NCI-H2196 treated with DMSO at 0.1 percent for 48 hours (cell line): ENCODE measurements at regions not wholly inside any gene's neighbourhood (a gene's known extent, or its start where the extent isn't known, plus 50 kb on each side); places are given as distances from the start of the nearest gene placed in this dataset.

Experiments used
- DNase-seq: peaks from one replicate; lab custom pipeline; 2025; ENCODE audit not compliant: unreplicated experiment; lab: John Stamatoyannopoulos, UW

- DNase-seq, result no peak
Measured at GRCh38 chr12:98418357-98419075, 96.9 kb upstream of the TMPO start.

- DNase-seq, result no peak
Measured at GRCh38 chr12:98419081-98419794, 96.2 kb upstream of the TMPO start.

DNA sequence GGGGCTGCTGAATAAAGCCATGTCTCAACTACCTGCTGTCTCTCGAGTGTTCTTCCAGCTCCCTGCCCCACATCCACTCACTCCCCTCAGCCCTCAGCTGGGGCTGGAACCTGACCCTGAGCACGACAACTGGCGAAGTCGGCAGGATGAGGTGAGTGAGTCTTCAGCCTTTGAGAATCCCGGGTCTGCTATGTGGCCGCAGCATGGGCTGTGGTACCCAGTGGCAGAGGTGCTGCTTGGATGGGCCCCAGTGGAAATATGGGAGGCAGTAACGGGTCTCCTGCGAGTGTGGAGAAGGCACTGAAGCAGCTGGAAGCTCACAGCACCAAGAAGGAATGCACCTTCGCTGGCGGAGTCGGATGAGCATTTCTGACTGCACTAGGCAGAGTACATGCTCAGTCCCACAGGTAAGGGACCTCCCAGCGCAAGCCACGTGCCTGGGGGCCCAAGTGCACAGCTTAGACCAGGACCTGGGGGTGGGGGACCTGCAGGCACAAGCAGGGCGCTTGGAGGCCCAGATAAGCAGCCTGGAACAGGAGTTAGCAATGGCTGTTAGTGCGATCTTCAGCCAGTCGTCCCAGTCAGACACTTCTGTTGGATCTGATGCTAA is 95.5 kb upstream of the TMPO start:
- no peak for DNase-seq

DNA sequence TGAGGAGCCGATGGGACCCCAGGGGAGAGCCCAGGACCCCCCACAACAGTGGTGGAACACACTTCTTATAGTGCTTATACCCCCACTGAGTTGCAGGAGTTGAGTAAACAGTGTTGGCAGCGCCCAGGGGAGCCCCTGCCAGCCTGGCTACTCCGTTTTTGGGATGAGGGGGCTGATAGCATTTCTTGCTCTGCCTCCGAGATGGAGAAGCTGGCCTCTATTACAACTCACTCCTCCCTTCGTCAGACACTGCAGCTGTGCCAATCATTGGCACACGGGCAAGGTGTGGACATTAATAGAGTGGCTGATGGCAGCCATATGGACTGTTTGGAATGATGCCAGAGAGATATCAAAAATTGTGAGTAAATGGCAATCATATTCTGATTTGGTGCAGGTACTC is 94.9 kb upstream of the TMPO start:
- DNase-seq, result no peak

- DNase-seq, result no peak
Measured at GRCh38 chr12:98421316-98421715, 94.1 kb upstream of the TMPO start.

- no peak for DNase-seq
Measured at GRCh38 chr12:98422359-98422758, 93.0 kb upstream of the TMPO start.

DNA sequence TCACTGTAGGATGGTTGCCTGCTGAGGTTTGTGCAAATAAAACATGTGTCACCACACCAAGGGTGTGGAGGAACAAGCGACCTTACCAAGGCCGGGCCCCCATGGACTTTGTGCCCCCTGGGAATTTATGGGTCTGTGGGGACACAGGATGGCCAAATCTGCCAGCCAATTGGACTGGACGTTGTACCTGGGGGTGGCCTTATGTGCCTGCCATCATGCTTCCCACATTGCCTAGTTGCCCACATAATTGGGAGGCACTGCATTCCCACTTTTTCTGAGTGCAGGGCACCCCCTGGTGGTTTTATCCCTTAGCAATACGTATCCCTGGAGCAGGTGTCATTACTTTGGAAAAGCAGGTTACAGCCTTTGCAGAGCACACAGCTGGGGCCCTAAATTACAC is 92.6 kb upstream of the TMPO start:
- no peak for DNase-seq

GRCh38 chr12:98423963-98424362 is 91.4 kb upstream of the TMPO start:
- no peak for DNase-seq

DNA sequence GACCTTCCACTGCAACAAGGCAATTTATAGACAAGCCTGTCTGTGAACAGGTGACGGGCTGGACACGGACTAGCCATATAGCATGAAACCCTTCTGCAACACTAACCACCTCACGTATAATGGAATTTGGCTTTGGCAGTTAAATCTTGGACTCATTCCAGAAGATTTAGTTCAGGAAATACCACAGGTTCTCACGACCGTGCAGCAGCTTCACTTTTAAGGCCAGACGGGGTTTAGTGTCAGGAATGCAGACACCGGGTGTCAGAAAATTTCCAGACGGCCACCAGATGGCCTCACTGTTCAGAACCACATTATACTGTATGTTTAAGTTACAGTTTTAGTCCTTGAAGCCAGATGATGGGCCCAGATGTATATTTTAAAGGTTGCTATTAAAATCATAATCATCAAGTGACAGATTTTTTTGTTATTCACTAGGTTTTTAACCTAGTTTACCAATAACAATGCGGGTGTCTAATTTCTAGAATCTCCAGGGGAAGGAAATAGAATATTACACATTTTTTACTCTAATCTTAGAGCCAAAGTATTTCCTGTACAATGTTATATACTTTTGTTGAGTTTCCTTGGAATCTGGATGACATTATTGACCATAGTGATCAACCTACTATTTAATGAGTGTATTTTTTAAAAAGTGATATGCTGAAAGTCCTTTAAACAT is 90.5 kb upstream of the TMPO start:
- DNase-seq, result peak; percentile 15

- no peak for DNase-seq
Measured at GRCh38 chr12:98425859-98426258, 89.5 kb upstream of the TMPO start.

- DNase-seq, result no peak
Measured at GRCh38 chr12:98431089-98431488, 84.3 kb upstream of the TMPO start.

GRCh38 chr12:98437166-98437565 is 78.2 kb upstream of the TMPO start:
- no peak for DNase-seq

GRCh38 chr12:98437806-98438595 is 77.4 kb upstream of the TMPO start:
- no peak for DNase-seq

DNA sequence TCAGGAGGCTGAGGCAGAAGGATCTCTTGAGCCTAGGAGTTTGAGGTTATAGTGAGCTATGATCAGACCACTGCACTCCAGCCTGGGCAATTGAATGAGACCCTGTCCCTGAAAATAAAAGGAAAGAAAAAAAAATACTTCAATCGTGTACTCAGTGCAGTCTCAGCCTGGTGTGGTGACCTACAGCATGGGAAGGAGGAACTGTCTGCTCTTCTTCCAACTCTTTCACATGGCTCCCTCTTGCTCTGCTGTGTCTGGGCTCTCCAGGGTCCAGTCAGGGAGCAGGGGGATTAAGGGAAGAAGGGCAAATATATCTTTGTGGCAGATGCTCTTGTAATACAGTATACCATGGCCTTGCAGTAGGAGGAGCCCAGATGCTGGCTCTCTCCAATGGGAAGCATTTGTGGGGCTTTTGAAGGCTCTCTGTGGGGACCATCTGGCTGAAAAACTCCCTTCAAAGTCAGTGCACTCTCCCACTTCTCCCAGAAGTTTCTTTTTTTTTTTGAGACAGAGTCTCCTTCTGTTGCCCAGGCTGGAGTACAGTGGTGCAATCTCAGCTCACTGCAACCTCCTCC is 76.6 kb upstream of the TMPO start:
- DNase-seq, result no peak

- no peak for DNase-seq
Measured at GRCh38 chr12:98439471-98439951, 75.9 kb upstream of the TMPO start.

GRCh38 chr12:98439981-98440581 is 75.3 kb upstream of the TMPO start:
- DNase-seq, result no peak

DNA sequence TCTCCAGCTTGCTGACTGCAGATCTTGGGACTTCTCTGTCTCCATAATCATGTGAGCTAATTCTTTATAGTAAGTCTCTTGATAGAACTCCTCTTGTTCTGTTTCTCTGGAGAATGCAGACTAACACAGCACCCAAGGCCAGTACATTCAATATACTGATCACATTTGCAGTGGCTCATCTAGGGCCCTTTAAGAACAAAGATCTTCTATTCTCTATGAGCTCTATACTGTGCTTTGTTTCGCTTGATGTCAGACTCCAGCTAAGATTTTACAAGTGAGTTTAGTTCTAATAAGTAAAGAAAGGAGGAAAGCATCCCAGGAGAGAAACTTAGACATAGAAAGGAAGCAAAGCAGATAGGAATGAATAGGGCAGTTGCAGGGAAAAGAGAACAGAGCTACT is 69.3 kb upstream of the TMPO start:
- DNase-seq, result no peak

DNA sequence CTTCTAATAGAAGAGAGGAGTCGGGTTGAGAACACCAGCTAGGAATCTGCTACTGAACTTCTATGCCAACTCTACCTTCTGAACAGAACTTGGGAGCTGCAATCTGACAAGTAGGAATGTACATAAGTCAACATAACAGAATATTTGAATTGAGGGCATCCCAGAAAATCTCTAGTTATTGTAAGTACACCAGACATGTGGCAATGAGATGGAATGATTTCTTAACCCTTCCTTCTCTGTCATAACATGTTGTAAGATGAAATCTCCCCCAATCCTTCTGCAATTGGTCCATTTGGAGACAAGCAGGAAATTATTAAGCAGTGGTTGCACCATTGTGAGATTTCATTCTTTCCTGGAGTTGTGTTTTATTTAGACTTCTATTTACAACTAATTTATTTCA is 68.7 kb upstream of the TMPO start:
- DNase-seq, result no peak

- DNase-seq, result no peak
Measured at GRCh38 chr12:98449584-98449983, 65.8 kb upstream of the TMPO start.

DNA sequence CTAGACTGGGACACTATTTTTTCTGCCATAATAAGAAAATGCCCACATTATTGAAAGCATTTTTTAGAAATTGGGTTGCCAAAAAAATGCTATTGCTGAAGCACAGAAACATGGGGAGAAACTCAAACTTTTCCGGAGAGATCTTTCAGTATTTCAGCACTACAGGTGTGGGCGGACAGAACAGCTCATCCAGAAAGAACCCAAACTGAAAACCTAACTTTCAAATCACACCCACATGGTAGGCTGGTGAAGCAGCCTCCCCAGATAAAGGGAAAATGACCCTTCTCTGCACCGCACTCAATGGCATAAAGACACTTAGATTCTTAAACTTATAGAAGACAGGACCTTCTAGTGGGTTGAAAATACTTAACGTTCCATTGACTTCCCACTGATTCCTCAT is 62.3 kb upstream of the TMPO start:
- DNase-seq, result no peak
